Activated gamma-delta T cell (primary cell): ENCODE measurements at regions not wholly inside any gene's neighbourhood (a gene's known extent, or its start where the extent isn't known, plus 50 kb on each side); places are given as distances from the start of the nearest gene placed in this dataset.
"Not testable (repeated sequence)": the region's sequence is repeated elsewhere in the genome, so short reads cannot be mapped to it uniquely, and the experiment has no call there.

ENCODE experiments used
- DNase-seq: peaks from one replicate; lab custom pipeline; 2025; lab: John Stamatoyannopoulos, UW

DNA sequence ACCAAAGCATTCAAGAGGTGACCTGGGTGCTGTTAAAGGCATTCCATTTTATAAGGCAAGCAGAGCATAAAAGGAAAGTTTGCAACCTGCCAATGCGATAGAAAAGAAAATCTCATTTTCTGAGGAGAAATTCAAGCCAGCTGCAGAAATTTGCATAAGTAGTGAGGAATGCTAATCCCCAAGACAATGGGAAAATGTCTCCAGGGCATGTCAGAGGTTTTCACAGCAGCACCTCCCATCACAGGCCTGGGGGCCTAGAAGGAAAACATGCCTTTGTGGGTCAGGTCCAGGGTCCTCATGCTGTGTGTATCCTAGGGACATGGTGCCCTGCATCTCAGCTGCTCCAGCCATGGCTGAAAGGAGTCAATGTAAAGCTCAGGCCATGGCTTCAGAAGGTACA, 775.8 kb downstream of the IGSF11 start:
- DNase-seq, result not testable (repeated sequence)

DNA sequence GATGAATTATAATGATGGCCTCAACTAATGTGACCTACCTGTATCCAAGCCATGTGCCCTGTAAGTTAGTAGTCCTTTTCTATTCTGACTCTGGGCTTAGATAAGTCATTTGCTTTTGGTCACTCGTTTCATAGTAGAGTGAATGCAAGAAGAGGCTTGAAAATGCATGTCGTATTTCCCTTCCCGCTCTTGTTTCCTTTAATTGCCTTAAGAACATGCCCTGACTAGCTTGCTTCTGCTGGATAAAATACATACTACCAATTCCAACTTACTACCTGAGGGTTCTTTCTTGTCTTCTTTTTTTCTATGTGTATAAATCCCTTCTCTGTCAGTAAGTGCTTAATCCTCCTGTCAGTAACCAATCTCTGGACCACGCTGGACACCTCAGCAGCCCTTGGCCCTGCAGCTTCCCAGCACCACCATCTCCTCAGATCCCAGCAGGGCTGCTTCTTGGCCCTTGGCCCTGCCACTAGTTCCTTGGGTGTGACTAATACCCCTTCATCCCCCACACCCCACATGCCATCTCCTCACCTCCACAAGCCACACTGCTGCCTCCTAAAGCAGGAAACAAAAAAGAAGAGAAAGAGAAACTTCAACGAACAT, 771.7 kb downstream of the IGSF11 start:
- no peak for DNase-seq

DNA sequence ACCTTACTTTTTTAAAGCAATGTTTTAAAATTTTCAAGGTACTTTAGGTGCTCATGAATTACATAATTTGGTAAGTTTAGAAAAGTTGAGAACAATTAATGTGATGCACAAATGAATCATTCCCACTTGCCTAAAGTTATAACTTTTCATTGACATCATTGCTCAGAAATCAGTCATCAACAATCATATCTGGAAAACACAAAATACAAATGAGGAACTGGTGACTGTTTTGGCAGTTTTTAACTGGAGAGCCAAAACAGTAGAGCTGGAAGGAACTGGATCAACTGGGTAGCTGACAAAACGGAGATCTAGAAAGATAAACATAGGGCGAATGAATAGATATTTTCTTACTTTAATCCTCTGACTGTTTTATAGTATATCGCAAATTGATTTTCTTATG, 767.1 kb downstream of the IGSF11 start:
- DNase-seq, result no peak

DNA sequence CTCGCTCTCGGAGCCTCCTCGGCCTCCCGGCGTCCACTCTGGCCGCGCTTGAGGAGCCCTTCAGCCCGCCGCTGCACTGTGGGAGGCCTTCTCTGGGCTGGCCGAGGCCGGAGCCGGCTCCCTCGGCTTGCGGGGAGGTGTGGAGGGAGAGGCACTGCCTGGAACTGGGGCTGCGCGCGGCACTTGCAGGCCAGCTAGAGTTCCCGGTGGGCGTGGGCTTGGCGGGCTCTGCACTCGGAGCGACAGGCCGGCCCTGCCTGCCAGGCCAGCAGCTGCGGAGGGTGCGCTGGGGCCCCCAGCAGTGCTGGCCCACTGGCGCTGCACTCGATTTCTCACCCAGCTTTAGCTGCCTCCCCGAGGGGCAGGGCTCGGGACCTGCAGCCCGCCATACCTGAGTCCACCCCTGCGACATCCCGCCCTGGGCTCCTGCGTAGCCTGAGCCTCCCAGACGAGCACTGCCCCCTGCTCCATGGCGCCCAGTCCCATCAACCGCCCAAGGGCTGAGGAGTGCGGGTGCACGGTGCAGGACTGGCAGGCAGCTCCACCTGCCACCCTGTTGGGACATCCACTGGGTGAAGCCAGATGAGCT, 765.0 kb downstream of the IGSF11 start:
- DNase-seq, result peak; percentile 9

DNA sequence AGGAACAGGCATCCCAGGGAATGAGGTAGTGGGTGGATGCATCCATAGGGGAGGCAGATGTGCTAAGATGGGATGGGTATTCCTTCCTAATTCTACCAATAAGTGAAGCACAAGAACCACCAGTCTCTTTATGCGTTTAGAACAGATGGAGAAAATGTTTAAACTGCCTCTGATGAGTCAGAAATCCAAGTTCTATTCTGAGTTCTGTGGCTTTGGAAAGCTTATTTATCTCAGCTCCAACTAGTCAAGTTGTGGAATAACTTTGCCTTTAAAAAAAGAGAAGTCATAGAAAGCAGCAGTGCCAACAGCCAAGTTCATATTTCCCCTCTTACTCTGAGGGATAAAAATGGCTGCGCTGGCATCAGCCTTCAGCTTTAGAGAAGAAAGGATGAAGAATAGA, 761.7 kb downstream of the IGSF11 start:
- no peak for DNase-seq

DNA sequence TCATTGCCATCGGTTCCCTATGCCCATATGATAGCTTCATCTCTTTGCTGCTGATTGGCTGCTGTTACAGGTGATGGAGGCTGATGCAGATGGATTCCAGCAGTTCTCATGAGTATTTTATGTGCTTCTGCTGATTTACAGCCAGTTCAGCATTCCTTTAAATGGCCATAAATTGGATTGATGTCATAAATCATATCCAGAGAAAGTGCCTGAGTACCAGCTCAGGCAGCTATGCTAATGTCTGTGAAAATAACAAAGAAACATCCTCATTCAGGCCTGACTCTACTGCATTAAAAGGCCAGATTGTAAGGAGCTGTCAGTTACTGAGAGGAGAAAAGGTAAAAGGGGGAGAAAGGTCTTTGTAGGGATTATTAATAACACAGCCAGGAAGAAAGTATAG, 756.8 kb downstream of the IGSF11 start:
- no peak for DNase-seq

DNA sequence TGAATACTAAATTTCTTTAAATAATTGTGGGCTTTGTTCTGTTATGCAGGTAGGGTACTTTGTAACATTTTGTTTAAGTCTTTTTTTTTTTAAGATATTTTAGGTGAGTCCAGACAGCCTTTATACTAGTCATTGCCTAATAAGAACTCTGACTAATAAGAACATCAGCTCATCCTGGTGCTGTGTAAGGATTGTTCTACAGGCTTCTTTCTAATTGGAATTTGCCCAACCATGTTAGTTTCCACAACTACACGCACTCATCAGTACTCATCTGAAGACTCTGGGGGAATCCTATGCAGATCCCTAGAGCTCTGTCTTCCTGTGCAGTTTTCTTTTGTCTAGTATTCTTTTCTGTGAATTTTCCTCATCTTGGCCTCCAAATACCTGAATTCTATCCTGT, 741.8 kb downstream of the IGSF11 start:
- DNase-seq, result no peak

DNA sequence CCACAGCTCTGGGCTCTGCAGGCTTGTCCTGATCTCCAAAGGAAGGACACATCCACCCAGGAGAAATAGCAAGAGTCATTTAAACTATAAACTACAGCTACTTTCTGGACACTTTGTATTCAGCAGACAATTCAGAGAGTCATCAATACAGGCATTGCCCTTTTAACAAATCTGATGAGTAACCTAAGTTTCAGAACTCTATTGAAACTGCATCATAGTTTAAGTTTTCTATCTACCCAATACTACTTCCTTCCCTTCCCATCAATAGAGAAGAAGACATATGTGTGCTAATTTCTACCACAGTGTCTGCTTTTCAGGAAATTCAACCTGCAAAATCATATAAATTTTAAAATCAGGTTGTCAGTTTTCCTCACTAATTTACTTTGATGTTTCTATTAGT, 736.5 kb downstream of the IGSF11 start:
- no peak for DNase-seq

DNA sequence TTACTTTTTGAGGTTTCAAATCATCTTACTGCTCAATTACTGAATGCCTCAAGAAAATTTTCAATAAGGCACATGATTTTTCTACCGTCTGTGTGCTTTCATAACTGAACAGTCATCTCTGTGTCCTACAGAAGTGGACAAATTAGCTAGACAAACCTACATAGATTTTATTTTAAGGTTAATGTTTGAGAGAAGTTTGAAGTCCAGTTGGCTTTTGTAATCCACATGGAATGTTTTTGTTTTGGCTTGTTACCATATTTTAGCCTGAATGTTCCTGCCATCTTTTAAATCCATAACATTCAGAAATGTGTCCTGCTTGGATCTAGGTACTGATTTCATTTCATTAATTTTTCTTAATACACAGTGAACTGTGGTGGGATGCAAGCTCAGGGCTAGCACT, 730.1 kb downstream of the IGSF11 start:
- DNase-seq, result no peak

DNA sequence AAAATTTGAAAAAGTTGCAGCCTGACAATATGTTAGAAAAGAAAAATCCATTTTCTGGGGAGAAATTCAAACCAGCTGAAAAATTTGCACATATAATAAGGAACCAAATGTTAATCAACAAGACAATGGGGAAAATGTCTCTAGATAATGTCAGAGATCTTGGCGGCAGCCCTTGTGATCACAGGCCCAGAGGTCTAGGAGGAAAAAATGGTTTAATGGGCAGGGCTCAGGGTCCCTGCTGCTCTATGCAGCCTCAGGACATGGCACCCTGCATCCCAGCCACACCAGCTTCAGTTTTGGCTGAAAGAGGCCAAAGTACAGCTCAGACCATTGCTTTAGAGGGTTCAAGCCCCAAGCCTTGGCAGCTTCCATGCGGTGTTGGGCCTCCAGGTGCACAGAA, 701.9 kb downstream of the IGSF11 start:
- no peak for DNase-seq

DNA sequence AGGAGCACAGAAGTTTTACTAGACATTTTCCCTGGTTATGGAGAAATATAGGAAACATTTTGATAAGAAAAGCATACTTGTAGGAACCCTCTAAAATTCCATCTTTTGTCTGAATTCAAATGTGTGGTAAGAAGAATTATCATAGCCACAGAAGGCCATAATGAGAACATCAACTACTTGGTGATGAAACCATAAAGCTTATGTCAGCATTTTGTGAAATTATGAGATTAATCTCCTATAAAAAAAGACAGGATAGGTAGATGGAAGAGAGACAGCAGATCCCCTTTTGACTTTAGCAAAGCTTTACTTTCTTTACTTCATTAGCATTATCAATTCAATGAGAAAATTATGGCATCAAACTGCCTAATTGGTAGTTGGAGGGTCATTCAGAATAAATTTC, 697.0 kb downstream of the IGSF11 start:
- no peak for DNase-seq

DNA sequence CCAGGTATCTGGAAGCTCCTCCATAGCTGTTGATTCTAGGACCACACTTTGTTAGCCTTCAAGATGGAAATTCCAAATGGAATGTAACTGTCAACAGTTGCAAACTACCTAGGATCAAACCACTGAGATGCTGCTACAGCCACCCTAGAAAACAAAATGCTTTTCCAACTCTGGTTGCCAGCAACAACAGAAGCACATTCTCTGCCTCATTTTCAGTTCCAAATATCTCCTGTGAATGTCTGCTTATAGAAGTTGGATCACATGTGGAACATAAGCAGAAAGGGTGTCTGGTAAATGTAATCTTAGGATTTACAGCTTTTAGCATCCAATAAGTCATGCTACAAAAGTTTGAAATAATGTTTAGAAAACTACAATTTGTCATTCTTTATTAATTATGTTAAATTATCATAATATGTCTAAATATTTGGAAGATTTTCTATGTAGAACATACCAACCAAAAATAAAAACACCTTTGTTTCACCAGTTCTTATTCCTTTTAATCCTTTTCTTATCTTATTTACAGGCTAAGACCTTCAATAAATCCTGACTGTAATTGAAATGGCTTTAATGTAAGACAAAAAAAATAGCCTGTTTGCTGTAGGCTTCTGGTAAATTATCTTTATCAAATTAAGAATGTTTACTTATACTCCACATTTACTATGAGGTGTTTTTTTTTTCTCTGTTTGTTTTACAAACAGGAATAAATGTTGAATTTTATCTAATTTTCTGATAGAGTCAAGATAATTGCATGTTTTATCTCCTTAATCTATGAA, 687.1 kb downstream of the IGSF11 start:
- no peak for DNase-seq

DNA sequence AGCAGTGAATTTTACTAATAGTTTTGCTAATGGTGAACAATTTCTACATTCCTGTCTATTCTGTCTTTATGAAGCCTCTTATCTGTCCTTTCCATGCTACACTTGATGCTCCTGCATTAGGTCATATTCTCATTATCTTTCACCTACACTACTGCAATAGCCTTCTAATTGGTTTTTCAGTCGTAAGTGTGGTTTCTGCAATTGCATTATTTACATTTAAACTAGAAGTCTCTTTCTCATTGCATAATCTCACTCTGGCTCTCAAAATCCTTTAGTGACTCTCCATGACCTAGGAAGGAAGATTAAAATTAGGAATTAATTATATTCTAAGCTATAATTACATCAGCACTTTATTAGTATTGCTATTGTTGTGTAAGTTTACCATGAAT, 686.5 kb downstream of the IGSF11 start:
- DNase-seq, result no peak

DNA sequence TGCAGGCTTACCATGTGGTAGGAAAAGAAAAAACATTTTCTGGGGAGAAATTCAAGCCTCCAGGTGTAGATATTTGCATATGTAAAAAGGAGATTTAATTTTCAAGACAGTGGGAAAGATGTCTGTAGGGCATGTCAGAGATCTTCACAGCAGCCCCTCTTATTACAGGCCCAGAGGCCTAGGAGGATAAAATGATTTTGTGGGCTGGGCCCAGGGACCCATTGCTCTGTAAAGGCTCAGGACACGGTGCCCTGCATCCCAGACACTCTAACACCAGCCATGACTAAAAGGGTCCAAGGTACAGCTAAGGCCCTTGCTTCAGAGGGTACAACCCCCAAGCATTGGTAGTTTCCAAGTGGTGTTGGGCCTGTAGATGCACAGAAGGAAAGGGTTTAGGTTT, 680.1 kb downstream of the IGSF11 start:
- DNase-seq, result no peak

DNA sequence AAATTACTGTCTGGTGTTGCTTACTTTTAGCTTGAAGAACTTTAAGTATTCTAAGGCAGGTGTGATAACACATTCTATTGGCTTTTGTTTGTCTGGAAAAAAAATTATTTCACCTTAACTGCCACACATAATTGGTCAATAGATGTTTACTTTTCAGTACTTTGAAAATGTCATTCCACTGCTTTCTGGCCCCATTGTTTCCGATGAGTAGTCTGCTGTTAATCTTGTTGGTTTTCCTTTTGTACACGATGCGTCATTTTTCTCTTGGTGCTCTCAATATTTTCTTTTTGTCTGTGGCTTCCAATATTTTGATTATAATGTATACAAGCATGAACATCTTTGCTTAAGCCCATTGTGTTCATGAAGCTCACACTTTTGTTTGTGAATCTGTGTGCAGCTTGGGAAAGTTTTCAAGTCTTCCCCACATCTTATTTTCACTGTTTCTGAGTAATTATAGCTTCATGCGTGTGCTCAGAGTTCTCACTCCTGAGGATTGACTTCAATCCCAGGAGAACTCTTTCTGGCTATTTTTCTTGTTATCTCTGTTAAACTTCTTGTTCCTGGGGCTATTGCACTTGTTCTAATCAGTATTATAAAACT, 664.7 kb downstream of the IGSF11 start:
- no peak for DNase-seq

DNA sequence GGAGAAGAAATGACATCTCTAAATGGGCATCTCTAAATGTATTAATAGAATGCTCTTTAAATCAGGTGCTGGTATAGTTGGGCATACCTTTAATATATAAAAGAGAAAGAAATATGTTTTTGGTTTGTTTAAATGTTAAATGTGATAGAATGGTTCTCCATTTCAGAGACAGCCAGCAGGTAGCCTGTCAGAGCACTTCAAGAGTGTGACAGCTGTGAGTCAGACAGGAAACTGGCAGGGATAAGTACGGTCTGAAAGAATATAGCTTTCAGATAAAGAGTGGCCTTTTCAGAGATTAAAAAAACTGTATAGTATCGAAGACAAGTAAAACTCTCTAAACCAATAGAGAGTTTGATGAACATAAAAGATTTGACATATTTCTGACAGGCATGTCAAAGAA, 654.1 kb downstream of the IGSF11 start:
- DNase-seq, result no peak

DNA sequence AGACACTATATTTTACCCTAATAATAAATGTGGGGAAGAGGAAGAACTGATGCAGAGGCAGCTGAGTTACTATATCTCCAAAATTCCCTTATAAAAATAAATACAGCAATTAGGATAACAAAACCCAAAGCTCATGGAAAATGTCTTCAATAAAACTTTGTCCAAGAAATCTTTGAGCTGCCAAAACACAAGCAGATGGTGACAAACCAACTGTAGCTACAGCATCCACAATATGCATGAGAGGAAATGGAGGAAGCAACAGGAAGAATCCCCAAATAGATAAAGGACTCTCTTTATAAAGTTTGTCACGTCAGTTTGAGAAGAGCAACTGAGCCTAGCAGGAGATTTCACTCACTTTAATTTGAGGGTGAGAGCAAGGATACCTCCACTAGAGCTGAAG, 638.2 kb downstream of the IGSF11 start:
- DNase-seq, result no peak

DNA sequence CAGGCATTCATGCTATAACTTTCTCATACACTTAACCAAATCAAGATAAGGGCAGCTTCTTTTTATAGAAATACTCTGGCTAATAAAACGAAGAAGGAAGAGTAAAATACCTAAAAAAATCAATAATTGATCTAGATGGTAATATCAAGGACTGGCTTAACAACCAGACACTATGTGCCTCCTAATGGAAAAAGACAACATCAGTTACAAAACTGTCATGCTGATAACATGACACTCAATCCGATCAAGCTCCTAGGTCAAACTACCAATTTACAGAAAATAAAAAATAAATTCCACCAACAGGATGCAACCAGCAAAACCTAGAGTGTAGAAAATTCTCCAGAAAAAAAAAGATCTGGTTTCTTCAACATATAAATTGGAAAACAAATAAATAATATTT, 634.6 kb downstream of the IGSF11 start:
- DNase-seq, result no peak

DNA sequence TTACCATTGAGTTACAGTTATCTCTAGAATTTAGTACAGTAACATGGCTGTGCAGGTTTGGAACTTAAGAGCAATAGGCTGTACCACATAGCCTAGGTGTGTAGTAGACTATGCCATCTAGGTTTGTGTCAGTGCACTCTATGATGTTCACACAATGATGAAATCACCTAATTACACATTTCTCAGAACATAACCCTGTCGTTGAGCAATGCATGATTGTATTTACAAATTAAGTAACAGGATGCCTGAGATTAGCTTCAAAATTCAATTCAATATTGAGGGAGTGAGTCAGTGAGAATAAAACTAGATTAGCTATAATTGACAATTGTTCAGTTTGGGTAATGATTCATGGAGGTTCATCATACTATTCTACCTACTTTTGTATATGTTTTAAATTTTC, 633.8 kb downstream of the IGSF11 start:
- no peak for DNase-seq

DNA sequence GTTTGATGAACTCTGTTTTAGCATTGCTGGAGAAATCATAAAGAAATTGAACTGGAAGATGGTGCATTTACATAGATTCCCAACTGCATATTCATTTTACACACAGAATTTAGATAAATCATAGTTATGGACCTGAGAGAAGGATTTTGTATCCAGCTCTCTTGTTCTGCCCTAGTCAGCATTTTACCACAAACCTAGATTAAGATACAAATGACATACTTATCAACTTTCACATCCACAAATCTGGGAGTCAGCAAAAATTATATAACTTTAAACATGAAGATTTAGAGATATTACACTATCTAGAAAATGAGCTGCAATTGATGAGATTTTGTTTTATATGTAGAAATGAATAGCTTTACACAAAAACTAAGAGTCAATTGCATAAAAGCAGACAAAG, 632.8 kb downstream of the IGSF11 start:
- no peak for DNase-seq

DNA sequence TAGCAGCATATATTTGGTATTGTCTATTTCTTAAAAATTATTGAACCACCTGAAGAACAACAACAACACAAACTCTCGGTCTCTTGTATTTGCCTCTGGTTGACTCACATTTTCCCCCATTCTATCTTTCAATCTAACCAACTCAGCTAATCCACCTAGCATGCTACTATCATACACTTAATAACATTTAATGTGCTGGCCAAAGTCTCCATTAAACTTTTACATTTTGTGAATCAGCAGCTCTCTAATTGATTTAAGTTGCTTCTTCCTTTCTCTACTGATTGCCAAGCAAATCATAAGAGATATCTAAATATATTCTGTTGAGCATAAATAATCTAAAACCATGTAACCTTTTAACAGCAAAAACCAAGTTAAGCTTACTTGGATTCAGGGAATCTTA, 631.7 kb downstream of the IGSF11 start:
- no peak for DNase-seq

DNA sequence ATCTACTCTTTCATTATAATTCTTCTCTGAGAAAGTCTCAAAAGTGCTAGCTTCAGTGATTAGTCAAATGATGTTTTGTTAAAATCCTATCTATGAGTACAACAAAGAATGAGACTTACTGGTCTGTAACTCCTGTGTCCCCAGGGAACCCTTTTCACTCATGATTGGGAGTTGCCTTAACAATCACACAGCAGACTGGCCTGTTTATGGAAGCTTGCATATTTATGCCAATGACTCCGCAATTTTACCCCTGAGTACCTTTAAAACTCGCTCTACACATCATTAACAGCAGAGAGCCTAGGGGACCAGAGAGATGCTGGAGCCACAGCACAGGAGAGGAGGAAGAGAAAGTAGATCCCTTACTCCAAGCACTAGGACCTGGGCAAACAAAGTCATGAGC, 628.1 kb downstream of the IGSF11 start:
- DNase-seq, result no peak

DNA sequence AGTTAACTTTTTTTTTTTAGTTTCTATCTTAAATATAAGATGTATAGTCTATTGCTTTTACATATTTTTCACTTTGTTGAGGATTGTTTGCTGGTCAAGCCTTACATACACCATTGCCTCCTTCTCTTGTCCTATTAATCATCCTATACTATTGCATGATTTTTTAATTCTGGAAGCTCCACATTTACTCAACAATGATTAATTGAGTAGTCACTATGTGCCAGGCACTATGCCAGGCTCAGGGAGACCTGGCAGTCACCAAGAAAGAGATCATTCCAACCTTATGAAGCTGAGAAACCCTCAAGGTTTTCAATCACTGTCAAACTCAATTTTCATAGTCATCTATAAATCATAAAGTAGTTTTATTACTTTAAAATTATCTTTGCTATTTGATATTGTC, 626.2 kb downstream of the IGSF11 start:
- DNase-seq, result no peak
